ENCODE measurements at regions not wholly inside any gene's neighbourhood (a gene's known extent, or its start where the extent isn't known, plus 50 kb on each side); places are given as distances from the start of the nearest gene placed in this dataset.

GRCh38 chr10:111200505-111201186, 123.8 kb downstream of the ADRA2A start:
- no peak for DNase-seq

GRCh38 chr10:111203615-111204014, 126.8 kb downstream of the ADRA2A start:
- DNase-seq, result no peak

GRCh38 chr10:111204838-111205237, 128.0 kb downstream of the ADRA2A start:
- no peak for DNase-seq

GRCh38 chr10:111206521-111206920, 129.7 kb downstream of the ADRA2A start:
- DNase-seq, result no peak

- DNase-seq, result no peak
Measured at GRCh38 chr10:111207500-111207899, 130.7 kb downstream of the ADRA2A start.

- no peak for DNase-seq
Measured at GRCh38 chr10:111208951-111209350, 132.1 kb downstream of the ADRA2A start.

- DNase-seq, result no peak
Measured at GRCh38 chr10:111209692-111210091, 132.9 kb downstream of the ADRA2A start.

- DNase-seq, result no peak
Measured at GRCh38 chr10:111211241-111211640, 134.4 kb downstream of the ADRA2A start.

- DNase-seq, result no peak
Measured at GRCh38 chr10:111211706-111212105, 134.9 kb downstream of the ADRA2A start.

- peak in 11 of 56 donors; percentile 1 to 33 (median 9) for DNase-seq
Measured at GRCh38 chr10:111221682-111222480, 145.1 kb downstream of the ADRA2A start.

GRCh38 chr10:111222961-111223360, 146.1 kb downstream of the ADRA2A start:
- no peak for DNase-seq

GRCh38 chr10:111231779-111232178, 154.9 kb downstream of the ADRA2A start:
- no peak for DNase-seq

- DNase-seq, result no peak
Measured at GRCh38 chr10:111233439-111233838, 156.6 kb downstream of the ADRA2A start.

GRCh38 chr10:111234234-111234913, 157.5 kb downstream of the ADRA2A start:
- peak in 1 of 56 donors; percentile 9 for DNase-seq

GRCh38 chr10:111234914-111235302, 158.1 kb downstream of the ADRA2A start:
- no peak for DNase-seq

- no peak for DNase-seq
Measured at GRCh38 chr10:111240348-111240747, 163.5 kb downstream of the ADRA2A start.

GRCh38 chr10:111243126-111243525, 166.3 kb downstream of the ADRA2A start:
- no peak for DNase-seq

- no peak for DNase-seq
Measured at GRCh38 chr10:111246136-111246535, 169.3 kb downstream of the ADRA2A start.

GRCh38 chr10:111246814-111247452, 170.1 kb downstream of the ADRA2A start:
- no peak for DNase-seq

GRCh38 chr10:111247781-111248389, 171.1 kb downstream of the ADRA2A start:
- DNase-seq, result no peak

- no peak for DNase-seq
Measured at GRCh38 chr10:111249925-111250324, 173.1 kb downstream of the ADRA2A start.
